ENCODE measurements at regions not wholly inside any gene's neighbourhood (a gene's known extent, or its start where the extent isn't known, plus 50 kb on each side); places are given as distances from the start of the nearest gene placed in this dataset.

DNA sequence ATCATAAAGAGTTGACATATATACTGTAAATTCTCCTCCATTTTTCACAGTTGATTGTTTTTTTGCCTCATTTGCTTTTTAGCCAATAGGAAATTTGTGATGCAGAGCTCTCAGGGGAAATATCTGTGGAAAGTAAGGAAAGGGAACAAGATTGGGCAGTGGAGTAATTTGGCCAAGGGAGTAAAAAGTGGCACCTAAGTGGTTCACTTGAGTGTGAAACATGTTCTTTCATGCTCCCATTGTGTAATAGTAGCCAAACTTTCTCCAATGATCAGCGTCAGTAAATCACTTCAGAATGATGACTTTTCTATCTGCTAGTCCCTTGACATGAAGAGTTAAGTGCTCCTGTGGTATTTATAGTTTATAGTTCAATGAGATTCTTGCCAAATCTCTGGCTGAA, 141.9 kb upstream of the KCNJ3 start:
- H4K8ac ChIP-seq (ENCODE audit: low read depth in 2 of 2, low read length in 2 of 2) = no peak overlapping the region
- H4K20me1 ChIP-seq (ENCODE audit: insufficient read depth, low read length) = no peaks in the 10 kb centered on the region
- no peak overlapping the region for H4K91ac ChIP-seq (ENCODE audit: insufficient read depth, low read depth, low read length)
- H4K5ac ChIP-seq (ENCODE audit: low read depth, low read length) = no peak overlapping the region
- H3K56ac ChIP-seq (ENCODE audit: extremely low read depth, insufficient read depth, low read length) = no peak overlapping the region
- no CpG with 5 or more reads among the region's 1 CpG for WGBS, 2 experiments (ENCODE audit: extremely low coverage in 2 of 2, insufficient read length in 1 of 2)
- H3K9me1 ChIP-seq (ENCODE audit: insufficient read depth, low read length) = no peaks in the 10 kb centered on the region
- H3K23ac ChIP-seq (ENCODE audit: low read depth, low read length) = no peak overlapping the region
- H2AK9ac ChIP-seq (replicated peaks; ENCODE audit: low read depth, low read length, poor library complexity) = no peak overlapping the region
- no peak overlapping the region for H2BK15ac ChIP-seq (ENCODE audit: low read depth, low read length)
- no peak overlapping the region for H2BK120ac ChIP-seq (ENCODE audit: low read depth, low read length)
- H3K9ac ChIP-seq (ENCODE audit: low read depth, low read length) = no peak overlapping the region
- no peaks in the 10 kb centered on the region for H3K36me3 ChIP-seq (ENCODE audit: control insufficient read depth, insufficient read depth, low read length)
- no peak overlapping the region for H3K4me3 ChIP-seq (ENCODE audit: insufficient read depth, low read depth, low read length)
- H3K4me1 ChIP-seq (ENCODE audit: control insufficient read depth, insufficient read depth, low read length) = no peaks in the 10 kb centered on the region
- dilution Hi-C loops (cut with HindIII; ENCODE audit: low sequenced_read_pairs, unreplicated experiment) = no loop called here
- ChIA-PET POLR2A (ENCODE audit: unreplicated experiment) (no interaction called here), CTCF (no interaction called here)
- no peak overlapping the region for H2AK5ac ChIP-seq (ENCODE audit: low read depth, low read length)
- intact Hi-C loops (cut with micrococcal nuclease) = no loop called here
- H3K9me3 ChIP-seq (ENCODE audit: control insufficient read depth, insufficient read depth, low read length) = 0 out of 2 replicates have a peak, but pooled peaks cover 3% of the 10 kb centered on the region
- H3K18ac ChIP-seq (ENCODE audit: low read depth, low read length) = no peak overlapping the region
- no peak overlapping the region for H3K4ac ChIP-seq (ENCODE audit: low read depth, low read length)
- H2BK20ac ChIP-seq (ENCODE audit: low read depth, low read length) = no peak overlapping the region
- ATAC-seq (ENCODE audit: low read depth) = no peak
- no peaks in the 10 kb centered on the region for H3K27me3 ChIP-seq (ENCODE audit: control insufficient read depth, insufficient read depth, low read length)
- H2AFZ ChIP-seq (replicated peaks; ENCODE audit: low read length, poor library complexity) = no peak overlapping the region
- in situ Hi-C loops (cut with MboI; ENCODE audit: low sequenced_read_pairs) = no loop called here
- H3K79me1 ChIP-seq (ENCODE audit: low read depth in 1 of 2, low read length in 2 of 2) = no peaks in the 10 kb centered on the region
- no peak for DNase-seq
- H3K4me2 ChIP-seq (ENCODE audit: low read depth, low read length) = no peak overlapping the region
- H2BK5ac ChIP-seq (ENCODE audit: low read depth, low read length, poor library complexity, severe bottlenecking) = no peak overlapping the region
- BruUV-seq (replicated peaks) = no TSS peak
- no peak overlapping the region for H3K27ac ChIP-seq (ENCODE audit: insufficient read depth, low read length)
- H3K14ac ChIP-seq (replicated peaks; ENCODE audit: low read depth, low read length) = no peak overlapping the region
- TF ChIP-seq NFE2L2 (IDR thresholded peaks at IDR 0.05; ENCODE audit: low read depth, low read length) (no peak), RFX5 (IDR thresholded peaks at IDR 0.05; ENCODE audit: low read depth, low read length) (no peak), RAD21 (IDR thresholded peaks at IDR 0.05; ENCODE audit: low read length) (no peak), MAZ (IDR thresholded peaks at IDR 0.05; ENCODE audit: borderline replicate concordance, low read depth, low read length) (no peak), RCOR1 (IDR thresholded peaks at IDR 0.05; ENCODE audit: insufficient replicate concordance, low read length) (no peak), FOS (IDR thresholded peaks at IDR 0.05; ENCODE audit: low read depth, low read length) (no peak), SMC3 (IDR thresholded peaks at IDR 0.05; ENCODE audit: low read depth, low read length) (no peak), MAFK (IDR thresholded peaks at IDR 0.05; ENCODE audit: low read depth, low read length) (no peak), POLR2A (IDR thresholded peaks at IDR 0.05; ENCODE audit: low read depth, low read length) (no peak), CHD1 (IDR thresholded peaks at IDR 0.05; ENCODE audit: low read depth, low read length) (no peak), BHLHE40 (IDR thresholded peaks at IDR 0.05; ENCODE audit: low read depth, low read length) (no peak), MXI1 (IDR thresholded peaks at IDR 0.05; ENCODE audit: borderline replicate concordance, low read depth, low read length) (no peak), CEBPB (IDR thresholded peaks at IDR 0.05; ENCODE audit: low read depth, low read length) (no peak)
- TF ChIP-seq, protein P1, sequence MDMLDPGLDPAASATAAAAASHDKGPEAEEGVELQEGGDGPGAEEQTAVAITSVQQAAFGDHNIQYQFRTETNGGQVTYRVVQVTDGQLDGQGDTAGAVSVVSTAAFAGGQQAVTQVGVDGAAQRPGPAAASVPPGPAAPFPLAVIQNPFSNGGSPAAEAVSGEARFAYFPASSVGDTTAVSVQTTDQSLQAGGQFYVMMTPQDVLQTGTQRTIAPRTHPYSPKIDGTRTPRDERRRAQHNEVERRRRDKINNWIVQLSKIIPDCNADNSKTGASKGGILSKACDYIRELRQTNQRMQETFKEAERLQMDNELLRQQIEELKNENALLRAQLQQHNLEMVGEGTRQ (IDR thresholded peaks at IDR 0.05; ENCODE audit: low read depth, low read length) = no peak
- TF ChIP-seq, protein P2, sequence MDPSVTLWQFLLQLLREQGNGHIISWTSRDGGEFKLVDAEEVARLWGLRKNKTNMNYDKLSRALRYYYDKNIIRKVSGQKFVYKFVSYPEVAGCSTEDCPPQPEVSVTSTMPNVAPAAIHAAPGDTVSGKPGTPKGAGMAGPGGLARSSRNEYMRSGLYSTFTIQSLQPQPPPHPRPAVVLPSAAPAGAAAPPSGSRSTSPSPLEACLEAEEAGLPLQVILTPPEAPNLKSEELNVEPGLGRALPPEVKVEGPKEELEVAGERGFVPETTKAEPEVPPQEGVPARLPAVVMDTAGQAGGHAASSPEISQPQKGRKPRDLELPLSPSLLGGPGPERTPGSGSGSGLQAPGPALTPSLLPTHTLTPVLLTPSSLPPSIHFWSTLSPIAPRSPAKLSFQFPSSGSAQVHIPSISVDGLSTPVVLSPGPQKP (IDR thresholded peaks at IDR 0.05; ENCODE audit: borderline replicate concordance, low read depth, low read length) = no peak
- TF ChIP-seq, protein P3, sequence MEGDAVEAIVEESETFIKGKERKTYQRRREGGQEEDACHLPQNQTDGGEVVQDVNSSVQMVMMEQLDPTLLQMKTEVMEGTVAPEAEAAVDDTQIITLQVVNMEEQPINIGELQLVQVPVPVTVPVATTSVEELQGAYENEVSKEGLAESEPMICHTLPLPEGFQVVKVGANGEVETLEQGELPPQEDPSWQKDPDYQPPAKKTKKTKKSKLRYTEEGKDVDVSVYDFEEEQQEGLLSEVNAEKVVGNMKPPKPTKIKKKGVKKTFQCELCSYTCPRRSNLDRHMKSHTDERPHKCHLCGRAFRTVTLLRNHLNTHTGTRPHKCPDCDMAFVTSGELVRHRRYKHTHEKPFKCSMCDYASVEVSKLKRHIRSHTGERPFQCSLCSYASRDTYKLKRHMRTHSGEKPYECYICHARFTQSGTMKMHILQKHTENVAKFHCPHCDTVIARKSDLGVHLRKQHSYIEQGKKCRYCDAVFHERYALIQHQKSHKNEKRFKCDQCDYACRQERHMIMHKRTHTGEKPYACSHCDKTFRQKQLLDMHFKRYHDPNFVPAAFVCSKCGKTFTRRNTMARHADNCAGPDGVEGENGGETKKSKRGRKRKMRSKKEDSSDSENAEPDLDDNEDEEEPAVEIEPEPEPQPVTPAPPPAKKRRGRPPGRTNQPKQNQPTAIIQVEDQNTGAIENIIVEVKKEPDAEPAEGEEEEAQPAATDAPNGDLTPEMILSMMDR (conservative IDR thresholded peaks at IDR 0.05; ENCODE audit: low read depth, low read length) = no peak
